Right lobe of liver (tissue), 6 donors: ENCODE measurements at regions not wholly inside any gene's neighbourhood (a gene's known extent, or its start where the extent isn't known, plus 50 kb on each side); places are given as distances from the start of the nearest gene placed in this dataset.

Experiments used
- ATAC-seq, 4 donors: fragments of 200-7000 bp; cut with Tn5 transposase; one replicate each; pipeline ENCODE4 v1.9.1; 2020; ENCODE audit warnings: mild to moderate bottlenecking in 4 of 4, moderate library complexity in 4 of 4
- DNase-seq, 3 donors: peaks; one replicate each; pipeline ENCODE4 v3.0.0-alpha.2; 2020
- H3K27ac ChIP-seq, 3 donors: fragments of 200-600 bp; one replicate each; pipeline ENCODE4 v1.8.0; 2022
- H3K27me3 ChIP-seq, 2 donors: fragments of 200-600 bp; one replicate each; pipeline ENCODE4 v1.8.0; 2022
- H3K36me3 ChIP-seq, 4 donors: fragments of 200-600 bp; sonication (generic) in 1 of 4; one replicate each; pipeline versions ENCODE4 v1.5.1 to v1.8.0; 2017 to 2022; ENCODE audit warnings: control low read depth in 1 of 4
- H3K4me1 ChIP-seq, 4 donors: fragments of 200-600 bp; sonication (generic) in 1 of 4; one replicate each; pipeline versions ENCODE4 v1.5.1 to v1.8.0; 2017 to 2022; ENCODE audit warnings: control low read depth in 1 of 4
- H3K4me3 ChIP-seq, 3 donors: fragments of 200-600 bp; one replicate each; pipeline ENCODE4 v1.8.0; 2022
- H3K9me3 ChIP-seq, 4 donors: fragments of 200-600 bp; sonication (generic) in 1 of 4; one replicate each; pipeline versions ENCODE4 v1.5.1 to v1.8.0; 2017 to 2022; ENCODE audit warnings: control low read depth in 1 of 4
- POLR2A ChIP-seq: fragments of 450-650 bp; IDR thresholded peaks from one replicate; pipeline ENCODE4 v1.6.1; 2017; ENCODE audit warnings: antibody characterized with exemption, mild to moderate bottlenecking
- WGBS: methylation state at CpG from one replicate; pipeline ENCODE4 v1.1.6; 2018; ENCODE audit warnings: low coverage, low lambda C conversion rate; ENCODE audit not compliant: insufficient coverage; ENCODE audit errors: missing lambda C conversion rate; 5-methylcytosine and 5-hydroxymethylcytosine counted together
- intact Hi-C, 2 donors: fragments of 100-400 bp; cut with DNase I; formaldehyde crosslinking; loops; one replicate each; pipeline versions ENCODE4 v1.11.2 to v1.14.1; 2022
- TF ChIP-seq, protein P1 (sequence below), 4 donors: fragments of 200-600 bp in 3 of 4; fragments of 450-650 bp in 1 of 4; IDR thresholded peaks; one replicate each; pipeline versions ENCODE4 v1.5.1 to v1.8.0; 2016 to 2022; ENCODE audit warnings: antibody characterized with exemption in 4 of 4, mild to moderate bottlenecking in 2 of 4
- donor health status: DM: no; HTN: yes; CAD: no.
- donor health status: DM: no; HTN: no; CAD: no.
- donor health status: DM: no; HTN: no; CAD: no.
- donor health status: DM: no; HTN: yes; CAD: no.
- donor health status: DM: no; HTN: yes; CAD: no.

GRCh38 chr5:2207109-2207399 lies 324.3 kb upstream of the IRX4 start:
- TF ChIP-seq, protein P1, sequence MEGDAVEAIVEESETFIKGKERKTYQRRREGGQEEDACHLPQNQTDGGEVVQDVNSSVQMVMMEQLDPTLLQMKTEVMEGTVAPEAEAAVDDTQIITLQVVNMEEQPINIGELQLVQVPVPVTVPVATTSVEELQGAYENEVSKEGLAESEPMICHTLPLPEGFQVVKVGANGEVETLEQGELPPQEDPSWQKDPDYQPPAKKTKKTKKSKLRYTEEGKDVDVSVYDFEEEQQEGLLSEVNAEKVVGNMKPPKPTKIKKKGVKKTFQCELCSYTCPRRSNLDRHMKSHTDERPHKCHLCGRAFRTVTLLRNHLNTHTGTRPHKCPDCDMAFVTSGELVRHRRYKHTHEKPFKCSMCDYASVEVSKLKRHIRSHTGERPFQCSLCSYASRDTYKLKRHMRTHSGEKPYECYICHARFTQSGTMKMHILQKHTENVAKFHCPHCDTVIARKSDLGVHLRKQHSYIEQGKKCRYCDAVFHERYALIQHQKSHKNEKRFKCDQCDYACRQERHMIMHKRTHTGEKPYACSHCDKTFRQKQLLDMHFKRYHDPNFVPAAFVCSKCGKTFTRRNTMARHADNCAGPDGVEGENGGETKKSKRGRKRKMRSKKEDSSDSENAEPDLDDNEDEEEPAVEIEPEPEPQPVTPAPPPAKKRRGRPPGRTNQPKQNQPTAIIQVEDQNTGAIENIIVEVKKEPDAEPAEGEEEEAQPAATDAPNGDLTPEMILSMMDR (IDR thresholded peaks at IDR 0.05), result no peak
- TF ChIP-seq POLR2A, result no peak
- Histone ChIP-seq H3K27me3 (peaks cover 0 to 9% of the 10 kb centered on the region in 2 donors), H3K36me3 (no peaks in the 10 kb centered on the region), H3K4me3 (no peak overlapping the region), H3K27ac (no peak overlapping the region), H3K4me1 (no peaks in the 10 kb centered on the region), H3K9me3 (no peaks in the 10 kb centered on the region)
- DNase-seq, result no peak
- ATAC-seq, result no peak
- WGBS, result 52% methylated on average over 3 of the region's 6 CpGs
- intact Hi-C loops, result no loop called here

GRCh38 chr5:2206293-2207108 lies 323.8 kb upstream of the IRX4 start:
- WGBS, result 57% methylated on average over 17 of the region's 28 CpGs
- ATAC-seq (no peak), DNase-seq (no peak)
- H3K4me3 ChIP-seq, result no peak overlapping the region
- intact Hi-C loops, result no loop called here
- H3K9me3 ChIP-seq, result no peaks in the 10 kb centered on the region
- no peak overlapping the region for H3K27ac ChIP-seq
- H3K4me1 ChIP-seq, result no peaks in the 10 kb centered on the region
- H3K36me3 ChIP-seq, result no peaks in the 10 kb centered on the region
- TF ChIP-seq, protein P1 (IDR thresholded peaks at IDR 0.05), result no peak
- no peak for TF ChIP-seq POLR2A
- peaks cover 0 to 9% of the 10 kb centered on the region in 2 donors for H3K27me3 ChIP-seq

- intact Hi-C loops, result no loop called here
- TF ChIP-seq POLR2A, result no peak
- TF ChIP-seq, protein P1 (IDR thresholded peaks at IDR 0.05), result no peak
- no peaks in the 10 kb centered on the region for H3K4me1 ChIP-seq
- 88% methylated on average over 15 of the region's 34 CpGs for WGBS
- H3K9me3 ChIP-seq, result no peaks in the 10 kb centered on the region
- H3K27me3 ChIP-seq, result peaks cover 0 to 9% of the 10 kb centered on the region in 2 donors
- H3K36me3 ChIP-seq, result no peaks in the 10 kb centered on the region
- no peak overlapping the region for H3K27ac ChIP-seq
- H3K4me3 ChIP-seq, result no peak overlapping the region
- DNase-seq, result no peak
- no peak for ATAC-seq
Observed at GRCh38 chr5:2205596-2206226, 323.0 kb upstream of the IRX4 start.

DNA sequence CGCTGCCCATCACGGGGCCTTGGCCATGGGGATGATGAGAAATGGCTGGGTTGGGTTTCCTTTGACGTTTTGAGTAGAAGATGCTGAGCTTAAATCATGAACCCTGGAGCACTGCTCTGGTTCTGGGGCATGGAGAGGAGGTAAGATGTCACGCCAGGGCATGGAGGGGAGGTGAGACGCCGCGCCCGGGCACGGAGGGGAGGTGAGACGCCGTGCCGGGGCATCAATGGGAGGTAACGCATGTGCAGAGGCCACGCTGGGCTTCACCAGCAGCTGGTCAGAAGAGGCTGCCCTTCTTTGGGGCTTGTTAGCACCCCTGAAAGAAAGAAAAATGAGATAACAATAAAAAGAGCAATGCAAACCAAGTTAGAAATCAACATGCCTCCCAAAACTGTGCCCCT lies 322.5 kb upstream of the IRX4 start:
- TF ChIP-seq POLR2A, result no peak
- TF ChIP-seq, protein P1 (IDR thresholded peaks at IDR 0.05), result no peak
- no peak overlapping the region for H3K27ac ChIP-seq
- H3K9me3 ChIP-seq, result no peaks in the 10 kb centered on the region
- ATAC-seq (no peak), DNase-seq (no peak)
- H3K36me3 ChIP-seq, result no peaks in the 10 kb centered on the region
- intact Hi-C loops, result no loop called here
- H3K4me1 ChIP-seq, result no peaks in the 10 kb centered on the region
- WGBS, result 71% methylated on average over 11 of the region's 14 CpGs
- no peak overlapping the region for H3K4me3 ChIP-seq
- H3K27me3 ChIP-seq, result peaks cover 0 to 9% of the 10 kb centered on the region in 2 donors
